Stimulated activated naive B cell treated with anti-CD40 and anti-IgM and Interleukin-4, amounts not matched to agents 10 μg/mL and 1 μg/mL and 100 μg/mL, for 72 hours (primary cell): ENCODE measurements at regions not wholly inside any gene's neighbourhood (a gene's known extent, or its start where the extent isn't known, plus 50 kb on each side); places are given as distances from the start of the nearest gene placed in this dataset.

Experiments used
- ATAC-seq, 2 donors: fragments of 150-1000 bp; cut with Tn5 transposase; replicated peaks; 2 replicates each; pipeline ENCODE4 v1.10.0; 2021; ENCODE audit warnings: moderate library complexity in 1 of 2
- DNase-seq: peaks from one replicate; pipeline ENCODE4 v3.0.0; 2021
- H3K27ac Mint-ChIP-seq: one replicate; pipeline ENCODE4 v1.8.0; 2022; ENCODE audit warnings: mild to moderate bottlenecking, mixed read lengths
- H3K27me3 Mint-ChIP-seq, 2 donors: one replicate each; pipeline ENCODE4 v1.8.0; 2022; ENCODE audit warnings: mixed read lengths in 2 of 2
- H3K36me3 Mint-ChIP-seq, 2 donors: one replicate each; pipeline ENCODE4 v1.8.0; 2022; ENCODE audit warnings: mixed read lengths in 2 of 2, mild to moderate bottlenecking in 1 of 2
- H3K4me1 Mint-ChIP-seq, 2 donors: one replicate each; pipeline ENCODE4 v1.8.0; 2022; ENCODE audit warnings: mixed read lengths in 2 of 2, mild to moderate bottlenecking in 1 of 2
- H3K4me3 Mint-ChIP-seq, 2 donors: one replicate each; pipeline ENCODE4 v1.8.0; 2022; ENCODE audit warnings: mild to moderate bottlenecking in 2 of 2, mixed read lengths in 2 of 2, moderate library complexity in 1 of 2
- H3K9me3 Mint-ChIP-seq, 2 donors: one replicate each; pipeline ENCODE4 v1.8.0; 2022; ENCODE audit warnings: mixed read lengths in 2 of 2, mild to moderate bottlenecking in 1 of 2

DNA sequence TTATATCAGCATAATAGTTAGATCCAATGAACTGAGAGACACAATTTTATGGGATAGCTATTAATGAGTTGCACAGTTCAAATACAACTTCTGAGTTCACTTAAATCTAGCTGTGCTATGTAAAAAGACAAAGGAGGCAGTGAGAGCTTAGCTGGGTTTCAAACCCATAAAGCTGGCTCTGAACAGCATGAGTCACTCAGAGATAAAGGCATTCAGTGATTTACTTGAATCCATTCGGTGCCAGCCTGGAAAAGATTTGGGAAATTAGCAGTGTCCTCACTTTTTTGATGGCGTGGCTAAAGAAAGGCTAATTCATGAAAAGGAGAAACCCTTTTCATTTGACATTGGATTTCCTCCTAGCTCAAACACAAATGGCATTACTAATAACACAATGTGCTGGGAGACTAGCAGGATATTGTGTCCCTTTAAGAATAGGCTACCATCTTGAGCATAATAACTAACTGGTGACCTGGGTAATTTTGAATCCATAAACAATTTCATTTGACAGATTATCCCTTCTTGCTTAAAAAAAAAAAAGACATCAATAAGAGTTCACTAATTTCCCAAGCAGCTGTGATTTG lies 98.4 kb upstream of the NEUROD1 start:
- ATAC-seq = no peak
- Mint-ChIP-seq H3K9me3 (no peaks in the 10 kb centered on the region), H3K36me3 (no peaks in the 10 kb centered on the region), H3K4me1 (peaks cover 11 to 23% of the 10 kb centered on the region in 2 donors), H3K4me3 (no peak overlapping the region), H3K27me3 (no peaks in the 10 kb centered on the region), H3K27ac (no peak overlapping the region)
- DNase-seq = no peak

DNA sequence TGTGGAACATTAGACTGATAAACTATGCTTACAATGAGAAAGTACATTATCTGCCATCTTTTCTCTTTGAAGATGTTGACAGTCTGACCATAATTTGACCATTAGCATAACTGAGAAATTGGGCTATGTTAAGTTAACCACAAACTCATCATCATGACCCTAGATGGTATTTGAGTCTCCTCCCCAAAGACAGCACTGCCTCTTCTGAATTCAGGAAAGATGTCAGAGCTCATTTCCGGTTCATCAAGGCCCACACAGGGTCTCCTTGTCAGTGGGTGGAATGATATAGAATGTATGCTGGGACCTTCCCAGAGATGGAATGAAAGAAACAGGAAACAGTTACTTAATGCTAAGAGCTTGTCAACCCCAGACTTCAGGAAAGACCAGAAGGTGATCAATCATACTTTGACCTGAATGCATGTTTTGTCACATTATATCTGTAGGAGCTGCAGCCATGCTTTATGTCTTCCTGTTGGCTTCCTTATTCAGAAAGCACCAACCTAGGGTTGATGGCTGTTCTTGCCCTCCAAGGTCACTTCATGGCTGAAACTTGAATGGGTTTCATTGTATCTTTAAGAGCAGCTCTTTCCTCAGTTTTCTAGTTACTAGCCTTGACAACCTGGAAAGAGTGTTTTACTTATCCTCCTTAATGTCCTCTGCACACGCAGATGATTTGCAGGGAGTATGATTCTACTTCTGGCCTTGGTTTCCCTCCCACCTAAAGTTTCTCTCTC lies 99.1 kb upstream of the NEUROD1 start:
- no peaks in the 10 kb centered on the region for H3K27me3 Mint-ChIP-seq
- no peaks in the 10 kb centered on the region for H3K36me3 Mint-ChIP-seq
- H3K9me3 Mint-ChIP-seq = no peaks in the 10 kb centered on the region
- no peak overlapping the region for H3K4me3 Mint-ChIP-seq
- ATAC-seq (peak in 1 of 2 donors; percentile 27), DNase-seq (no peak)
- no peak overlapping the region for H3K27ac Mint-ChIP-seq
- H3K4me1 Mint-ChIP-seq = peaks cover 11 to 23% of the 10 kb centered on the region in 2 donors

DNA sequence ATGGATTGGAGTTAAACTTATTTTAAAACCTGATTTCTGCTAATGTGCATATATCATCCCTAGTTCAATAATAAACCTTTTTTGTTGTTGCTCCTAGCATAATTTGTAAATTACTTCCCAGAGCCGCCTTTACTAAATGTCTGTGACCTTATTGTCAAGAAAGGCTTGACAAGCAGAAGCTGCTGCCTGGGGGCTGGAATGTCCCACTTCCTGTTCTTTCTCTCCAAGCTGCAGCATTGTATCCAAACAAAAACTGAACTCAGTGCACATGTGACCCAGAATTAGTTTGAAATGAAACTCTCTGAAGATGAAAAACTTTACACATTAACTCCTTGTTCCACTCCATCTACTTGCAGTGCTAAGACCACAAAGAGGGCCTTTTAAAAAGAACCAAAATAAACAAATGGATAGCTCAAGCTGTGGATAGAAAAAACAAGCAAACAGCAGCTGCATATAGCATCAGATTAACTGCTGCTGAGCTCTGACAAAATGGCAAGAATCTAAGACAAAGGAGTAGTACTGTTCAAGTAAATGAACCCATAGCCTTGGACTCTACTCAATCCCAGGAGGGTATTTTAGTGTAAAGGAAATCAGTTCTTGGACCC lies 99.8 kb upstream of the NEUROD1 start:
- Mint-ChIP-seq H3K9me3 (no peaks in the 10 kb centered on the region), H3K36me3 (no peaks in the 10 kb centered on the region), H3K27me3 (no peaks in the 10 kb centered on the region), H3K27ac (peak overlapping the region; percentile 60), H3K4me3 (peak overlapping the region in 1 of 2 donors; percentile 28), H3K4me1 (peaks cover 9 to 19% of the 10 kb centered on the region in 2 donors)
- ATAC-seq (peak; percentile 54 to 64), DNase-seq (no peak)

DNA sequence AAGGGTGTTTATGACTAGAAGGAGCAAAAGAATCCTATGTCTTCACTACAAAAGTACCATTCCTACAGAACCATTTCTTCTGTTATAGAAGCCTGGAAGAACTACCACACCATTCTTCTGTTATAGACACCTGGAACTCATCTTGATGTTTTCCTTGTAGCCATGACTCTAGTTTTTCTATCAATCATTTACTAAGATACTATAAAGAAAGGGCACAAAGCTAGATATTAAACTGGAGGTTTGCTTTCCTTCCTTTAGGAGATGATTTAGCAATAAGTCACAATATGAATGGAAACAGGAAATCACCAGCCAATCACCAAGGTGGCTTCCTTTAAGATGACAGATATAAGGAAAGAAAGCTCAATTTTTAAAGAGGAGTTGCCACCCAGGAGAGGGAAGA lies 100.3 kb upstream of the NEUROD1 start:
- Mint-ChIP-seq H3K9me3 (no peaks in the 10 kb centered on the region), H3K36me3 (no peaks in the 10 kb centered on the region), H3K27ac (no peak overlapping the region), H3K4me1 (peaks cover 9 to 17% of the 10 kb centered on the region in 2 donors), H3K4me3 (no peak overlapping the region), H3K27me3 (no peaks in the 10 kb centered on the region)
- no peak for DNase-seq
- ATAC-seq = peak; percentile 1 to 18

GRCh38 chr2:181781078-181781786 lies 100.9 kb upstream of the NEUROD1 start:
- Mint-ChIP-seq H3K27ac (no peak overlapping the region), H3K27me3 (no peaks in the 10 kb centered on the region), H3K9me3 (no peaks in the 10 kb centered on the region), H3K36me3 (no peaks in the 10 kb centered on the region), H3K4me1 (peaks cover 9 to 17% of the 10 kb centered on the region in 2 donors), H3K4me3 (no peak overlapping the region)
- peak; percentile 33 for DNase-seq
- ATAC-seq = peak; percentile 92 to 94

DNA sequence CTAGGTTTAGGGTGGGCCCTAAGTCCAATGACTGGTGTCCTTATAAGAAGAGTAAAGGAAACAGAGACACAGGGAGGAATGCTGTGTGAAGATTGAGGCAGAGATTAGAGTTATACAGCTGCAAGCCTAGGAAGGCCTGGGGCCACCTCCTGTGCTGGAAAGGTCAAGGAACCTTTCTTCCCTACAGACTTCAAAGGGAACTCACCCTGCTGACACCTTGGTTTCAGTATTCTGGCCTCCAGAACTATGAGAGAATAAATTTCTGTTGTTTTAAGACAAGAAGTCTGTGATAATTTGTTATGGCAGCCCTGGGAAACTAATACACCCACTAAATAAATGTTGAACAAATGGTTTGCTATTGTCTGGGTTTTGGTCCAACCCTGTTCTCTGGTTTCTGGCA lies 102.3 kb upstream of the NEUROD1 start:
- Mint-ChIP-seq H3K4me3 (no peak overlapping the region), H3K4me1 (peaks cover 9 to 17% of the 10 kb centered on the region in 2 donors), H3K27ac (no peak overlapping the region), H3K36me3 (no peaks in the 10 kb centered on the region), H3K9me3 (no peaks in the 10 kb centered on the region), H3K27me3 (no peaks in the 10 kb centered on the region)
- ATAC-seq (no peak), DNase-seq (no peak)

GRCh38 chr2:181784556-181784955 lies 104.2 kb upstream of the NEUROD1 start:
- no peak overlapping the region for H3K27ac Mint-ChIP-seq
- ATAC-seq (no peak), DNase-seq (no peak)
- H3K27me3 Mint-ChIP-seq = no peaks in the 10 kb centered on the region
- no peaks in the 10 kb centered on the region for H3K9me3 Mint-ChIP-seq
- H3K36me3 Mint-ChIP-seq = no peaks in the 10 kb centered on the region
- H3K4me1 Mint-ChIP-seq = peaks cover 9 to 17% of the 10 kb centered on the region in 2 donors
- H3K4me3 Mint-ChIP-seq = no peak overlapping the region

DNA sequence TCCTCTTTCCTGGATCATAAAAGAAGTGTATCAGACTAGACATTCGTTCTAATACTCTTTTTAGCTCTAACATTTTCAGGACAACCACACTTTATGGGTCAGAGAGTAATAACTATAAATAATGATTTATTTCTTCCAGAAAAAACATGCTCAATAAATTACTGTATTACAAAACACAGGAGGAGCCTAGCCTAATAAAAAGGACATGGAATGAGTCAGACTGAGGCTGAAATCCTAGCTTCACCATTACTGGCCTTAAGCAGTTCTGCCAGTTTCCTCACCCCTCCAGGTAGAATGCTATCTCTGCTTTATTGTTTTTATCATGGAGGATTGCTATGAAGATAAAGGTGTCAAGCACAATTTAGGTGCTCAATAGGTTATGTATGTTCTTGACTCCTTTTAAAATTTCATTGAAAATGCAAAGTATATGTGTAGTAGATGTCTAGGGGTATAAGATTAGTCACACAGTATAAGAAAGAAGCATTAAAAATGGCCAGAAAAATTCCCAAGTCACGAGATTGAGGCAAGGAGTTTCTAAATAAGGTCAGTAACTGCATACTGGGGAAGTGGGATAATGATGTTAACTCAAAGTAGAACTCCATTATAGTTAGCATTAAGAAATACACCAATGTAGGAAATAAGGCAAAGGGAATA lies 105.5 kb upstream of the NEUROD1 start:
- H3K9me3 Mint-ChIP-seq = no peaks in the 10 kb centered on the region
- no peak for ATAC-seq
- H3K27ac Mint-ChIP-seq = no peak overlapping the region
- H3K27me3 Mint-ChIP-seq = peaks cover 0 to 4% of the 10 kb centered on the region in 2 donors
- no peaks in the 10 kb centered on the region for H3K36me3 Mint-ChIP-seq
- H3K4me1 Mint-ChIP-seq = peaks cover 7 to 8% of the 10 kb centered on the region in 2 donors
- no peak overlapping the region for H3K4me3 Mint-ChIP-seq
- no peak for DNase-seq

GRCh38 chr2:181786371-181787228 lies 104.9 kb upstream of the ITPRID2 start:
- H3K27me3 Mint-ChIP-seq = peaks cover 0 to 4% of the 10 kb centered on the region in 2 donors
- no peak overlapping the region for H3K4me3 Mint-ChIP-seq
- no peak for ATAC-seq
- H3K36me3 Mint-ChIP-seq = no peaks in the 10 kb centered on the region
- H3K4me1 Mint-ChIP-seq = peaks cover 0 to 3% of the 10 kb centered on the region in 2 donors
- no peak overlapping the region for H3K27ac Mint-ChIP-seq
- no peaks in the 10 kb centered on the region for H3K9me3 Mint-ChIP-seq
- no peak for DNase-seq

- H3K9me3 Mint-ChIP-seq = no peaks in the 10 kb centered on the region
- DNase-seq (no peak), ATAC-seq (no peak)
- no peaks in the 10 kb centered on the region for H3K36me3 Mint-ChIP-seq
- H3K27ac Mint-ChIP-seq = no peak overlapping the region
- peaks cover 0 to 4% of the 10 kb centered on the region in 2 donors for H3K27me3 Mint-ChIP-seq
- H3K4me1 Mint-ChIP-seq = peaks cover 0 to 3% of the 10 kb centered on the region in 2 donors
- H3K4me3 Mint-ChIP-seq = no peak overlapping the region
These were observed 104.1 kb upstream of the ITPRID2 start for GRCh38 chr2:181787310-181788048.

GRCh38 chr2:181788897-181789555 lies 102.5 kb upstream of the ITPRID2 start:
- DNase-seq = no peak

DNA sequence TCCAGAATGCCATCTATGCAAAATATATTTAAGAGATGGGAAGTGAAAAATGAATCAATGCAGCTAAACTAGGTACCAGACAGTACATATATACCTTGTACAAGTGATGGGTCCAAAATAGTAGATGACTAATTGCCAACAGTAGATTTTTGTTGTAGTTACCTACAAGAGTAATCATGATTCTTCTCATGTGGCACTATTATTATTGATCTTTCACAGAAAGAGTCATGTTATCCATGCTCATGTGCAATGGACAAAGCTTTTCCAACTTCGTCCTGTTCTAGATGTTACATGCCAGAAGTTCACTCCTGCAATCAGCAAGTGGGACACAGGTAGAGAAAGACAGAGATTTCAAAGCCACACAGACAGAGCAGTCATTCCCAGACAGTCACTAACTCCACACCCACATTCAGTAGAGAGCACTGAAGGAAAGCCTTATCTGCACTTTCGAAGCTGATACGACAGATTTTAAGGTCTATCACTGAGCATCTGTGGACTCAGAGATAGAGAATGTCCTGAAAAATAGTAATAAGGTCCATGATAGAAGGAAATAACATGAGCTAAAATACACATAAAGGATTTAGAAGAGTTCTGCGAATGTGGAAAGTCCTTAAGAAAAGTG lies 101.6 kb upstream of the ITPRID2 start:
- ATAC-seq = no peak

More at GRCh38 chr2:181788897-181789555, 102.5 kb upstream of the ITPRID2 start:
- no peak for ATAC-seq
- peaks cover 4 to 6% of the 10 kb centered on the region in 2 donors for H3K9me3 Mint-ChIP-seq
- no peaks in the 10 kb centered on the region for H3K36me3 Mint-ChIP-seq
- H3K27me3 Mint-ChIP-seq = peaks cover 0 to 4% of the 10 kb centered on the region in 2 donors
- no peak overlapping the region for H3K4me3 Mint-ChIP-seq
- peaks cover 0 to 3% of the 10 kb centered on the region in 2 donors for H3K4me1 Mint-ChIP-seq
- no peak overlapping the region for H3K27ac Mint-ChIP-seq

More for the DNA sequence above, 101.6 kb upstream of the ITPRID2 start:
- no peaks in the 10 kb centered on the region for H3K36me3 Mint-ChIP-seq
- peaks cover 4 to 6% of the 10 kb centered on the region in 2 donors for H3K9me3 Mint-ChIP-seq
- no peak overlapping the region for H3K27ac Mint-ChIP-seq
- no peak for DNase-seq
- peaks cover 0 to 4% of the 10 kb centered on the region in 2 donors for H3K27me3 Mint-ChIP-seq
- peaks cover 0 to 3% of the 10 kb centered on the region in 2 donors for H3K4me1 Mint-ChIP-seq
- H3K4me3 Mint-ChIP-seq = no peak overlapping the region
